Testis (tissue), 2 donors: ENCODE measurements at regions not wholly inside any gene's neighbourhood (a gene's known extent, or its start where the extent isn't known, plus 50 kb on each side); places are given as distances from the start of the nearest gene placed in this dataset.

Experiments used
- POLR2A ChIP-seq: fragments of 450-650 bp; IDR thresholded peaks from one replicate; pipeline ENCODE4 v1.6.1; 2017; ENCODE audit warnings: antibody characterized with exemption, mild to moderate bottlenecking, moderate library complexity
- TF ChIP-seq, protein P1 (sequence below), 3 experiments: fragments of 450-650 bp in 2 of 3; fragments of 200-600 bp in 1 of 3; sonication (generic) in 1 of 3; IDR thresholded peaks; one replicate each; pipeline ENCODE4 v1.5.1; 2016 to 2019; ENCODE audit warnings: antibody characterized with exemption in 3 of 3, mild to moderate bottlenecking in 2 of 3, moderate library complexity in 1 of 3

DNA sequence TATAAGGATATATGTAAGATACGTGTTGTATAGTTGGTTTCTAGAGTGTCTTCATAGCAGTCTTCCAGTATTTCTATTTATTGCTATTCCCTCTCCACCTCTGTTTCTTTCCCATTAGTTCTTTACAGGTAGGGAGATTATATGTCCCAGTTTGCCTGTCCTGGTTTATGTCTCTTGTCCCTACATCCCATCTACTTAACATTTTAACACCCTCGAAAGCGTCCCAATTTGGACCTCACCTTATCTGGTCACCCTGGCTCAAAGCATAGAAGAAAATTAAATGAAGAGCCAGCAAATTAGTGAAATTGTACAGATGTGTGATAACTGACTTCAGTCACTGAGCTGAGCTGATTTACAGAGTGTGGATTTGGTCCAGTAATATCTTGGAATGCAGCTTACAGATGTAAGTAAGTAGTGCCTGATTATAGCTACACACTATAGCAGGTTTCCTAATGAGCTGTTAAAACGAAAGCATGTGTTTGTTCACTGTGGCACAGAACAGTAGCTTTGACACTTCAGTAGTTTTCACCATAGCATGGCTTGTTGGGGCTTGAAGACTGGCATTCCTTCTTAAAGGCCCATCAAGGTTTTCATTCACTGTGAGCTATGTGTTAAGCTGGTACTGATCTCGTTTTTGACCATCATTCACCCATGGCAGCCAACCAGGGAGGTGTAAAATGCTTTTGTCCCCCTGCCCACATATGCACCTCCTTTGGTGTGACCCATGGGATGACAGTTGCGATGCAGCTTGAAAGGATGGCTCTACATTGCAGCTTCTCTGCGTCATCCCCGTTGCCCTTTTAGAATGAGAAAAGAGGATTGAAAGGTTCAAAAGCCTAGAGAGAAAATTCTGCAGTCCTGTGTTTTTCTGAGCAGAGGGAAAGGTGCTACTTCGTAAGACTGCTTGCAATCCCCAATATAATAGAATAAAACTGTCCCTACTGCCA is 192.1 kb upstream of the DMRT1 start:
- TF ChIP-seq, protein P1, sequence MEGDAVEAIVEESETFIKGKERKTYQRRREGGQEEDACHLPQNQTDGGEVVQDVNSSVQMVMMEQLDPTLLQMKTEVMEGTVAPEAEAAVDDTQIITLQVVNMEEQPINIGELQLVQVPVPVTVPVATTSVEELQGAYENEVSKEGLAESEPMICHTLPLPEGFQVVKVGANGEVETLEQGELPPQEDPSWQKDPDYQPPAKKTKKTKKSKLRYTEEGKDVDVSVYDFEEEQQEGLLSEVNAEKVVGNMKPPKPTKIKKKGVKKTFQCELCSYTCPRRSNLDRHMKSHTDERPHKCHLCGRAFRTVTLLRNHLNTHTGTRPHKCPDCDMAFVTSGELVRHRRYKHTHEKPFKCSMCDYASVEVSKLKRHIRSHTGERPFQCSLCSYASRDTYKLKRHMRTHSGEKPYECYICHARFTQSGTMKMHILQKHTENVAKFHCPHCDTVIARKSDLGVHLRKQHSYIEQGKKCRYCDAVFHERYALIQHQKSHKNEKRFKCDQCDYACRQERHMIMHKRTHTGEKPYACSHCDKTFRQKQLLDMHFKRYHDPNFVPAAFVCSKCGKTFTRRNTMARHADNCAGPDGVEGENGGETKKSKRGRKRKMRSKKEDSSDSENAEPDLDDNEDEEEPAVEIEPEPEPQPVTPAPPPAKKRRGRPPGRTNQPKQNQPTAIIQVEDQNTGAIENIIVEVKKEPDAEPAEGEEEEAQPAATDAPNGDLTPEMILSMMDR (IDR thresholded peaks at IDR 0.05) = no peak
- TF ChIP-seq POLR2A = no peak
